ENCODE measurements at regions not wholly inside any gene's neighbourhood (a gene's known extent, or its start where the extent isn't known, plus 50 kb on each side); places are given as distances from the start of the nearest gene placed in this dataset.

GRCh38 chr3:182735672-182736071 is 57.6 kb upstream of the ATP11B start:
- DNase-seq = peak; percentile 82

- no peak for DNase-seq
Measured at GRCh38 chr3:182737825-182738224, 55.5 kb upstream of the ATP11B start.

GRCh38 chr3:182738583-182739411 is 54.5 kb upstream of the ATP11B start:
- peak; percentile 6 for DNase-seq

DNA sequence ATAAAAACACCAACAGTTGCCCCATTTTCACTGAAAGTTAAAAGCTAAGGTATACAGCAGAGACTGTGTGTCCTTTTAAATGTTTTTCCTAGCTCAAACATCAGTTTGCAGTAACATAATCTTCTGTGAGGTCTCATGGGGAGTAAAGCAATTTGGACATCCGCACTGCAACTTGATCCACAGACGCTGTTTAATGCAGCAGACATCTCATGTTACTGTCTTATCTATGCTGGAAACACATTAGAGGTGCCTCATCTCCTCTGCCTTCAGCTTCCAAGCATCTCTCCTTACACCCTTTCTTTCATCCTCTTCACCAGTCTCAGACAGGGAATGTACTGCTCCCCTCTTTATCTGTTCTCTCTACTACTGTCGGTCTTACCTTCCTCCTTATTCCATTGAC is 53.7 kb upstream of the ATP11B start:
- peak; percentile 64 for DNase-seq

GRCh38 chr3:182740710-182741109 is 52.6 kb upstream of the ATP11B start:
- no peak for DNase-seq

GRCh38 chr3:182741214-182741613 is 52.1 kb upstream of the ATP11B start:
- DNase-seq = no peak
